HG03439 (cell line): ENCODE measurements at regions not wholly inside any gene's neighbourhood (a gene's known extent, or its start where the extent isn't known, plus 50 kb on each side); places are given as distances from the start of the nearest gene placed in this dataset.

ENCODE experiments used
- ATAC-seq: cut with Tn5 transposase; IDR thresholded peaks from one replicate; pipeline ENCODE4 v1.9.1; 2021; ENCODE audit warnings: mild to moderate bottlenecking, moderate library complexity; ENCODE audit not compliant: unreplicated experiment

GRCh38 chr2:193348055-193348454, 1153.3 kb upstream of the TMEFF2 start:
- no peak for ATAC-seq

- no peak for ATAC-seq
These were observed 1142.0 kb upstream of the TMEFF2 start for GRCh38 chr2:193336781-193337180.

GRCh38 chr2:193334401-193334800, 1139.7 kb upstream of the TMEFF2 start:
- ATAC-seq, result no peak

GRCh38 chr2:193333539-193333938, 1138.8 kb upstream of the TMEFF2 start:
- no peak for ATAC-seq

- ATAC-seq, result no peak
These were observed 1138.2 kb upstream of the TMEFF2 start for GRCh38 chr2:193332941-193333340.

GRCh38 chr2:193331676-193332075, 1136.9 kb upstream of the TMEFF2 start:
- no peak for ATAC-seq

GRCh38 chr2:193326296-193326695, 1131.6 kb upstream of the TMEFF2 start:
- no peak for ATAC-seq

- no peak for ATAC-seq
These were observed 1120.8 kb upstream of the TMEFF2 start for GRCh38 chr2:193315428-193316091.

- no peak for ATAC-seq
These were observed 1108.7 kb upstream of the TMEFF2 start for GRCh38 chr2:193303464-193303863.

GRCh38 chr2:193294371-193294770, 1099.6 kb upstream of the TMEFF2 start:
- no peak for ATAC-seq

GRCh38 chr2:193279361-193279760, 1084.6 kb upstream of the TMEFF2 start:
- no peak for ATAC-seq

- no peak for ATAC-seq
These were observed 1082.3 kb upstream of the TMEFF2 start for GRCh38 chr2:193276988-193277387.

- ATAC-seq, result no peak
These were observed 1081.8 kb upstream of the TMEFF2 start for GRCh38 chr2:193276560-193276959.

- ATAC-seq, result no peak
These were observed 1081.3 kb upstream of the TMEFF2 start for GRCh38 chr2:193276069-193276468.

- ATAC-seq, result no peak
These were observed 1077.3 kb upstream of the TMEFF2 start for GRCh38 chr2:193272011-193272410.

GRCh38 chr2:193270816-193271215, 1076.1 kb upstream of the TMEFF2 start:
- ATAC-seq, result no peak

- ATAC-seq, result no peak
These were observed 1072.8 kb upstream of the TMEFF2 start for GRCh38 chr2:193267496-193268002.

GRCh38 chr2:193253014-193253530, 1058.3 kb upstream of the TMEFF2 start:
- no peak for ATAC-seq

- ATAC-seq, result no peak
These were observed 1057.2 kb upstream of the TMEFF2 start for GRCh38 chr2:193251909-193252308.

- no peak for ATAC-seq
These were observed 1055.7 kb upstream of the TMEFF2 start for GRCh38 chr2:193250389-193250788.

- no peak for ATAC-seq
These were observed 1046.0 kb upstream of the TMEFF2 start for GRCh38 chr2:193240752-193241151.

- ATAC-seq, result no peak
These were observed 1036.9 kb upstream of the TMEFF2 start for GRCh38 chr2:193231634-193232033.

GRCh38 chr2:193228276-193228675, 1033.5 kb upstream of the TMEFF2 start:
- no peak for ATAC-seq
